Adrenal gland (tissue), 9 donors: ENCODE measurements at regions not wholly inside any gene's neighbourhood (a gene's known extent, or its start where the extent isn't known, plus 50 kb on each side); places are given as distances from the start of the nearest gene placed in this dataset.
A peak's percentile ranks its signal among the peaks of the same experiment; 100 is the strongest.

ENCODE experiments used
- DNase-seq, 7 donors: peaks; one replicate each; pipeline ENCODE4 v3.0.0-alpha.2; 2019 to 2020
- H3K27ac ChIP-seq, 5 donors: fragments of 200-600 bp; sonication (generic) in 4 of 5; 1 replicate in 3 of 5; 2 replicates in 2 of 5; pipeline versions ENCODE4 v1.5.1 to v1.8.0; 2016 to 2020; ENCODE audit warnings: mild to moderate bottlenecking in 1 of 5
- H3K27me3 ChIP-seq: fragments of 200-600 bp; 2 replicates; pipeline ENCODE4 v1.8.0; 2021
- H3K36me3 ChIP-seq, 2 donors: fragments of 200-600 bp; replicated peaks in 1 of 2; 1 replicate in 1 of 2; 2 replicates in 1 of 2; pipeline versions ENCODE4 v1.5.1 to v1.8.0; 2018 to 2022
- H3K4me1 ChIP-seq, 2 donors: fragments of 200-600 bp; replicated peaks in 1 of 2; 1 replicate in 1 of 2; 2 replicates in 1 of 2; pipeline versions ENCODE4 v1.5.1 to v1.8.0; 2018 to 2021
- H3K4me3 ChIP-seq, 4 donors: fragments of 200-600 bp; sonication (generic) in 3 of 4; one replicate each; pipeline ENCODE4 v1.5.1; 2016 to 2018
- H3K9me3 ChIP-seq, 3 donors: fragments of 200-600 bp; sonication (generic) in 1 of 3; replicated peaks in 1 of 3; 1 replicate in 2 of 3; 2 replicates in 1 of 3; pipeline versions ENCODE4 v1.5.1 to v1.8.0; 2016 to 2021
- CTCF ChIP-seq, 6 experiments: fragments of 450-650 bp in 4 of 6; fragments of 200-600 bp in 2 of 6; sonication (generic) in 1 of 6; IDR thresholded peaks; 1 replicate in 5 of 6; 2 replicates in 1 of 6; pipeline versions ENCODE4 v1.5.1 to v1.8.0; 2016 to 2021; ENCODE audit warnings: antibody characterized with exemption in 6 of 6, mild to moderate bottlenecking in 2 of 6, moderate library complexity in 1 of 6
- POLR2A ChIP-seq, 2 donors: fragments of 450-650 bp; IDR thresholded peaks; one replicate each; pipeline ENCODE4 v1.6.1; 2017; ENCODE audit warnings: antibody characterized with exemption in 2 of 2, mild to moderate bottlenecking in 2 of 2, moderate library complexity in 1 of 2
- WGBS, 4 donors: extraction: QIAGEN DNeasy Blood & Tissue Kit in 2 of 4; methylation state at CpG; one replicate each; pipeline versions ENCODE4 v1.1.5 to v1.1.7; 2013 to 2017; 5-methylcytosine and 5-hydroxymethylcytosine counted together
- intact Hi-C, 2 donors: fragments of 100-400 bp; cut with DNase I; formaldehyde crosslinking; loops; one replicate each; pipeline versions ENCODE4 v1.14.1 to v1.15.0; 2022 to 2023
- donor health status: healthy with polysubstance abuse.
- donor health status: Bipolar disorder and iron deficiency.
- donor health status: DM: yes; HTN: yes; CAD: no.
- donor health status: DM: no; HTN: no; CAD: no.
- donor health status: DM: no; HTN: no; CAD: no.

- no peaks in the 10 kb centered on the region for H3K36me3 ChIP-seq
- DNase-seq, result peak in 1 of 7 donors; percentile 3
- no peaks in the 10 kb centered on the region for H3K4me1 ChIP-seq
- H3K4me3 ChIP-seq, result no peak overlapping the region
- intact Hi-C loops, result no loop called here
- H3K27ac ChIP-seq, result no peak overlapping the region
- no peak for TF ChIP-seq POLR2A (IDR thresholded peaks at IDR 0.05)
- TF ChIP-seq CTCF (IDR thresholded peaks at IDR 0.05), result no peak
- 68 to 86% (median 74%) methylated on average over 6 to 7 of the region's 7 CpGs for WGBS, 4 donors
- peaks cover 1% of the 10 kb centered on the region for H3K27me3 ChIP-seq
- H3K9me3 ChIP-seq, result peaks cover 0 to 8% (median 0%) of the 10 kb centered on the region in 3 donors
These were observed 108.0 kb upstream of the PPP2R2D start for GRCh38 chr10:131792809-131793208.

DNA sequence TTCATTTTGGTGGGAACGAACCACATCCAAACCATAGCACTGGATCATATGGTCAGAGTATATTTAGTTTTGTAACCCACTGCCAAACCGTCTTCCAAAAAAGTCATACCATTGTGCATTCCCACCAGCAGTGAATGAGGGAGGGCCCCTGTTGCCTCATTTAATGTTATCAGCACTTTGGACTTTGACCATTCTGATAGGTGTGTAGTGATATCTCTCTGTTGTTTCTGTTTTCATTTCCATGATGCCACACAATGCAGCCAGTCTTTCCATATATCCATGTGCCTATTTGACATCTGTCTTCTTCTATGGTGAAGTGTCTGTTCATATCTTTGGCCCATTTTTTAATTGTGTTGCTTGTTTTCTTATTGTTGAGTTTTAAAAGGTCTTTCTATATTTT is 105.0 kb upstream of the PPP2R2D start:
- peaks cover 0 to 8% (median 0%) of the 10 kb centered on the region in 3 donors for H3K9me3 ChIP-seq
- H3K4me3 ChIP-seq, result no peak overlapping the region
- intact Hi-C loops, result no loop called here
- no peaks in the 10 kb centered on the region for H3K36me3 ChIP-seq
- H3K27ac ChIP-seq, result no peak overlapping the region
- whole genome bisulfite sequencing, 4 donors, result 63 to 87% (median 83%) methylated on average over 2 of the region's 2 CpGs
- peaks cover 5% of the 10 kb centered on the region for H3K27me3 ChIP-seq
- no peaks in the 10 kb centered on the region for H3K4me1 ChIP-seq
- TF ChIP-seq POLR2A (IDR thresholded peaks at IDR 0.05), result no peak
- no peak for TF ChIP-seq CTCF (IDR thresholded peaks at IDR 0.05)
- no peak for DNase-seq

DNA sequence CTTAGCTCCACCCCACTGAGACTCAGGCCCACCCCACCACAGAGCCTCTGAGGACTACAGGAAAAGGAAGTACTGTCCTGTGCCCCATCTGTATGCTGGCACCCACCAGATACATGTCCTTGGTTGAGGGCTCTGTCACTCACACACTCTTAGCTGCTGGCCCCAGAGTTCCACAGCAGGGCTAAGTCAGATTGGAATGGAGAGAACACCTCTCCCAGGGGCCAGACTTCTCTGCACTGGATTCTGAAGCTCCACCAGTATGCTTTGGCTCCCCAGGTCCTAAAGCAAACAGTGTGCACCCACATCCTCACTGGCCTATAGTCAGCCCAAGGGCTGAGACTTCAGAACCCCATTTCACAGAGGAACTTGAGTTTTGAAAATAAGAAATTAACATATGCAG is 103.2 kb upstream of the PPP2R2D start:
- no peaks in the 10 kb centered on the region for H3K4me1 ChIP-seq
- no peaks in the 10 kb centered on the region for H3K36me3 ChIP-seq
- no peak for DNase-seq
- no peak overlapping the region for H3K27ac ChIP-seq
- peaks cover 5% of the 10 kb centered on the region for H3K27me3 ChIP-seq
- peaks cover 0 to 8% (median 0%) of the 10 kb centered on the region in 3 donors for H3K9me3 ChIP-seq
- no peak overlapping the region for H3K4me3 ChIP-seq
- TF ChIP-seq POLR2A (IDR thresholded peaks at IDR 0.05) (no peak), CTCF (IDR thresholded peaks at IDR 0.05) (no peak)
- intact Hi-C loops, result no loop called here

DNA sequence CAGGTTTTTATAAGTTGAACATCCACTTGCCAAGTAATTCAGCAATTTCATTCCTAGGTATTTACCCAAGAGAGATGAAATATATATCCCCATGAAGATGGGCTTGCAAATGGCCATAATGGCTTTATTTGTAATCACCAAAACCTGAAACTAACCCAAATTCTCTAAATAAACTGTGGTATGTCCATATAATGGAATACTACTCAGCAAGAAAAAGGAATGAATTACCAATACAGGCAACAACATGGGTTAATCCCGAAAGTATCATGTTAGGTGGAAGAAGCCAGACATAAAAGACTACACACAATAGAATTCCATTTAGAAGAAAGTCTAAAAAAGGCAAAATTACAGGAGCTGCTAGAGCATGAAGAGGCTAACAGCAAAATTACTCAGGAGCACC is 101.4 kb upstream of the PPP2R2D start:
- intact Hi-C loops, result no loop called here
- no peaks in the 10 kb centered on the region for H3K36me3 ChIP-seq
- 38 to 52% (median 40%) methylated on average over 1 of the region's 1 CpG for WGBS, 4 donors

More for the DNA sequence above, 101.4 kb upstream of the PPP2R2D start:
- Histone ChIP-seq H3K27me3 (peaks cover 5% of the 10 kb centered on the region), H3K4me1 (no peaks in the 10 kb centered on the region), H3K9me3 (peaks cover 0 to 8% (median 0%) of the 10 kb centered on the region in 3 donors), H3K27ac (no peak overlapping the region), H3K4me3 (no peak overlapping the region)
- DNase-seq, result no peak
- no peak for TF ChIP-seq POLR2A (IDR thresholded peaks at IDR 0.05)
- no peak for TF ChIP-seq CTCF (IDR thresholded peaks at IDR 0.05)
